ENCODE measurements at regions not wholly inside any gene's neighbourhood (a gene's known extent, or its start where the extent isn't known, plus 50 kb on each side); places are given as distances from the start of the nearest gene placed in this dataset.

- no peak for TF ChIP-seq MEIS2 (IDR thresholded peaks at IDR 0.05; ENCODE audit: partially characterized antibody)
- no peak for TF ChIP-seq HMG20A (CRISPR knock-in tag; conservative IDR thresholded peaks at IDR 0.05)
- no peak for TF ChIP-seq L3MBTL2 (IDR thresholded peaks at IDR 0.05)
- no peak for TF ChIP-seq HDAC2 (IDR thresholded peaks at IDR 0.05)
- TF ChIP-seq ADNP (tag; IDR thresholded peaks at IDR 0.05): no peak
- TF ChIP-seq RB1 (IDR thresholded peaks at IDR 0.05; ENCODE audit: low read depth): no peak
- peak in 1 of 2 experiments; percentile 94; a peak in 2 of 4 replicates for TF ChIP-seq ZNF639 (CRISPR knock-in tag; conservative IDR thresholded peaks at IDR 0.05 in 1 of 2, IDR thresholded peaks at IDR 0.05 in 1 of 2)
- TF ChIP-seq TRIM28 (IDR thresholded peaks at IDR 0.05): no peak
- TF ChIP-seq TSHZ1 (CRISPR knock-in tag; IDR thresholded peaks at IDR 0.05): peak; percentile 81
- no peak for TF ChIP-seq ZNF764 (CRISPR knock-in tag; IDR thresholded peaks at IDR 0.05; ENCODE audit: low read depth)
- peak; percentile 82; the same call in 1 of the 2 replicates for TF ChIP-seq ZNF584 (CRISPR knock-in tag; IDR thresholded peaks at IDR 0.05; ENCODE audit: low read depth)
- TF ChIP-seq MCM3 (IDR thresholded peaks at IDR 0.05): no peak
- TF ChIP-seq ELF2 (CRISPR knock-in tag; IDR thresholded peaks at IDR 0.05): no peak
- no peak for TF ChIP-seq CREBBP (IDR thresholded peaks at IDR 0.05; ENCODE audit: low read depth, low read length)
- no peak for TF ChIP-seq TAF1 (IDR thresholded peaks at IDR 0.05; ENCODE audit: control insufficient read depth, extremely low read depth, insufficient read depth, low read length, severe bottlenecking)
- TF ChIP-seq GATAD2A (IDR thresholded peaks at IDR 0.05): no peak
- TF ChIP-seq BACH1 (tag; IDR thresholded peaks at IDR 0.05): peak; percentile 84
- TF ChIP-seq ZKSCAN8 (CRISPR knock-in tag; IDR thresholded peaks at IDR 0.05): 0 out of 2 replicates have a peak, but pooled peaks have one; percentile 61
- peak; percentile 91; the same call in 1 of the 2 replicates for TF ChIP-seq HSF4 (CRISPR knock-in tag; IDR thresholded peaks at IDR 0.05; ENCODE audit: borderline replicate concordance)
- no peak for TF ChIP-seq MTA3 (IDR thresholded peaks at IDR 0.05; ENCODE audit: borderline replicate concordance)
- TF ChIP-seq E2F1 (CRISPR knock-in tag; IDR thresholded peaks at IDR 0.05): no peak
- TF ChIP-seq SMARCC2 (IDR thresholded peaks at IDR 0.05; ENCODE audit: low read depth): no peak
- TF ChIP-seq CTCFL (IDR thresholded peaks at IDR 0.05; ENCODE audit: borderline replicate concordance, insufficient read depth, low read depth, low read length, poor library complexity, severe bottlenecking): no peak
Measured at GRCh38 chr21:17690078-17690494, 77.4 kb upstream of the BTG3 start (continued).
